MCF 10A (cell line): ENCODE measurements at regions not wholly inside any gene's neighbourhood (a gene's known extent, or its start where the extent isn't known, plus 50 kb on each side); places are given as distances from the start of the nearest gene placed in this dataset.

Source experiments
- BruUV-seq: library from RNA; stranded (reverse); fragments of 400-500 nt; replicated peaks from 2 replicates; lab custom pipeline; 2021; lab: Mats Ljungman, UMichigan
- CTCF ChIA-PET: fragments of 300-600 bp; sonication (Branson Sonifier 250); formaldehyde crosslinking; extraction: SDS; loops from one replicate; lab custom pipeline; 2021; ENCODE audit warnings: antibody characterized with exemption, inconsistent platforms; lab: Yijun Ruan, JAX
- POLR2A ChIA-PET: fragments of 300-600, 350-650 bp; sonication (Branson Sonifier 250); formaldehyde crosslinking; extraction: SDS; loops from one replicate; lab custom pipeline; 2020; ENCODE audit warnings: antibody characterized with exemption, inconsistent platforms; lab: Yijun Ruan, JAX
- DNase-seq: peaks from one replicate; pipeline ENCODE4 v3.0.0-alpha.2; 2018; ENCODE audit not compliant: unreplicated experiment
- H3K27ac Mint-ChIP-seq: one replicate; pipeline ENCODE4 v1.8.0; 2022; ENCODE audit warnings: mild to moderate bottlenecking, low read depth, mixed read lengths; ENCODE audit not compliant: unreplicated experiment
- H3K27me3 Mint-ChIP-seq: one replicate; pipeline ENCODE4 v1.8.0; 2022; ENCODE audit warnings: mixed read lengths; ENCODE audit not compliant: insufficient read depth, unreplicated experiment
- H3K36me3 Mint-ChIP-seq: one replicate; pipeline ENCODE4 v1.8.0; 2022; ENCODE audit warnings: mild to moderate bottlenecking, moderate library complexity, mixed read lengths; ENCODE audit not compliant: insufficient read depth, unreplicated experiment
- H3K4me1 Mint-ChIP-seq: one replicate; pipeline ENCODE4 v1.8.0; 2022; ENCODE audit warnings: mixed read lengths; ENCODE audit not compliant: insufficient read depth, unreplicated experiment
- H3K4me3 Mint-ChIP-seq: one replicate; pipeline ENCODE4 v1.8.0; 2022; ENCODE audit warnings: mild to moderate bottlenecking, moderate library complexity, mixed read lengths; ENCODE audit not compliant: unreplicated experiment
- H3K9me3 Mint-ChIP-seq: one replicate; pipeline ENCODE4 v1.8.0; 2022; ENCODE audit warnings: mixed read lengths; ENCODE audit not compliant: unreplicated experiment
- intact Hi-C: fragments of 100-400 bp; cut with micrococcal nuclease; formaldehyde crosslinking; loops from 2 replicates; pipeline ENCODE4 v1.14.1; 2022
- TF ChIP-seq, protein P1 (sequence below): fragments of 200-600 bp; IDR thresholded peaks from one replicate; pipeline ENCODE4 v1.8.0; 2022; ENCODE audit warnings: antibody characterized with exemption, mild to moderate bottlenecking; ENCODE audit not compliant: unreplicated experiment

DNA sequence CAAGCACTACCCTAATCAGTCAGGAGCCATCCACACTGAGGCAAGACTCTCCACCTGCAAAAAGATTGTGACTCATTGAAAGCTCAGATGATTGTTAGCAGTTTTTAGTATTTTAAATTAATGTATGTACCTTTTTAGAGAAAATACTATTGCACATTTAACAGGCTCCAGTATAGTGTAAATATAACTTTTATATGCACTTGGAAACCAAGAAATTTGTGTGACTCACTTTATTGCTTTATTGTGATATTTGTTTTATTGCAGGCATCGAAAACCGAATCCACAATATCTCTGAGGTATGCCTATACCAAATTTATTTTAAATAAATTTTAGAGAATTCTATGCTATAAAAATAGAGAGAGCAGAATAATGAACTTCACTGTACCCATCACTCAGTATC lies 122.0 kb downstream of the TEX36 start:
- Mint-ChIP-seq H3K36me3 (no peaks in the 10 kb centered on the region), H3K9me3 (no peaks in the 10 kb centered on the region), H3K27ac (no peak overlapping the region), H3K27me3 (peaks cover 70% of the 10 kb centered on the region), H3K4me1 (no peaks in the 10 kb centered on the region), H3K4me3 (no peak overlapping the region)
- BruUV-seq: no TSS peak
- ChIA-PET CTCF (no interaction called here), POLR2A (no interaction called here)
- no peak for DNase-seq
- intact Hi-C loops: no loop called here
- TF ChIP-seq, protein P1, sequence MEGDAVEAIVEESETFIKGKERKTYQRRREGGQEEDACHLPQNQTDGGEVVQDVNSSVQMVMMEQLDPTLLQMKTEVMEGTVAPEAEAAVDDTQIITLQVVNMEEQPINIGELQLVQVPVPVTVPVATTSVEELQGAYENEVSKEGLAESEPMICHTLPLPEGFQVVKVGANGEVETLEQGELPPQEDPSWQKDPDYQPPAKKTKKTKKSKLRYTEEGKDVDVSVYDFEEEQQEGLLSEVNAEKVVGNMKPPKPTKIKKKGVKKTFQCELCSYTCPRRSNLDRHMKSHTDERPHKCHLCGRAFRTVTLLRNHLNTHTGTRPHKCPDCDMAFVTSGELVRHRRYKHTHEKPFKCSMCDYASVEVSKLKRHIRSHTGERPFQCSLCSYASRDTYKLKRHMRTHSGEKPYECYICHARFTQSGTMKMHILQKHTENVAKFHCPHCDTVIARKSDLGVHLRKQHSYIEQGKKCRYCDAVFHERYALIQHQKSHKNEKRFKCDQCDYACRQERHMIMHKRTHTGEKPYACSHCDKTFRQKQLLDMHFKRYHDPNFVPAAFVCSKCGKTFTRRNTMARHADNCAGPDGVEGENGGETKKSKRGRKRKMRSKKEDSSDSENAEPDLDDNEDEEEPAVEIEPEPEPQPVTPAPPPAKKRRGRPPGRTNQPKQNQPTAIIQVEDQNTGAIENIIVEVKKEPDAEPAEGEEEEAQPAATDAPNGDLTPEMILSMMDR: no peak

DNA sequence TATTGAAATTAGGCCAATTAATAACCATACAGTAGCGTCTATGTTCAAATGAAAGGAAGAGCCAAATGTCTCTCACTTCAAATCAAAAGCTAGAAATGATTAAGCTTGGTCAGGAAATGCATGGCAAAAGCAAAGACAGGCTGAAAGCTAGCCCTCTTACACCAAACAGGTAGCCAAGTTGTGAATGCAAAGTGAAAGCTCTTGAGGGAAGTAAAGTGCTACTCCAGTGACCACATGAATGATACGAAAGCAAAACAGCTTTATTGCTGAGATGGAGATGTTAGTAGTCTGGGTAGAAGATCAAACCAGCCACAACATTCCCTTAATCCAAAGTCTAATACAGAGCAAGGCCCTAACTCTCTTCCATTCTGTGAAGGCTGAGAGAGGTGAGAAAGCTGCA lies 123.8 kb downstream of the TEX36 start:
- Mint-ChIP-seq H3K4me3 (no peak overlapping the region), H3K36me3 (no peaks in the 10 kb centered on the region), H3K27me3 (peaks cover 70% of the 10 kb centered on the region), H3K27ac (no peak overlapping the region), H3K9me3 (no peaks in the 10 kb centered on the region), H3K4me1 (no peaks in the 10 kb centered on the region)
- TF ChIP-seq, protein P1: no peak
- ChIA-PET POLR2A (interaction anchor here (0.9 kb wide), 1 partner anchor 405 kb away, joined by 3 read pairs; no protein-coding TSS in a partner anchor), CTCF (interaction anchor here (1.0 kb wide), 1 partner anchor 20 kb away, joined by 3 read pairs; no protein-coding TSS in a partner anchor)
- no TSS peak for BruUV-seq
- no peak for DNase-seq
- intact Hi-C loops: no loop called here

DNA sequence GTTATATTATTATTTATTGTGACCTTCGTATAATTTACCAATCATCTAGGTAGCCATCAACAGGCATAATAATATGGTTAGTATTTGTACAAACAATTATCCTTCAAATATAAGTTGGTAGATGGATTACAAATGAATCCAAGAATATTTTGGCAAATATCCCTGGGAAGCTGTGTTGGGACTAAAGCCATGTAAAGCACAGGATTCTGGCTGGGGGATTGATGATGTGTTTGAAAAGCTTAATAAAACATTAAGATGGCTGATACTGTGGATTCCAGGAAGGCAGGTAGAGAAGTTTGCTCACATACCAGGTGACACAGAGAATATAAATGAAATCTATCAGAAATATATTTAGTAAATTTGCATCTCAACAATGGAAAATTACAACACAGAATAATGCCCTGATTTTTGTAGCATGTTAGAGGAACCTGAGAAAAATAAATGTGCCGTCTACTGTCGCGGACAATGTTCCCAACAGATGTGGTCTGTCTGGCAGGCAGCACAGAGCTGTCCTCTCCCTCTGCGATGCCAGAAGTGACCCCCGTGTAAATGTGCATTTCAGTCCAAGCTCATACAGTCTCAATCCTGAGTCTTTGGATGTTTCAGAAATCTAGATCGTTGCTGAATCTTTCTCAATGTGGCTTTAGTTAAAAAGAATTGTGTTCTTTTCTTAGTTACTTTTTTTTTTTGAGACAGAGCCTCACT lies 125.0 kb downstream of the TEX36 start:
- CTCF ChIA-PET: interaction anchor here (0.6 kb wide), 2 partner anchors 35 to 287 kb away, joined by 3 to 4 read pairs; no protein-coding TSS in a partner anchor
- BruUV-seq: no TSS peak
- H3K27me3 Mint-ChIP-seq: peaks cover 60% of the 10 kb centered on the region

DNA sequence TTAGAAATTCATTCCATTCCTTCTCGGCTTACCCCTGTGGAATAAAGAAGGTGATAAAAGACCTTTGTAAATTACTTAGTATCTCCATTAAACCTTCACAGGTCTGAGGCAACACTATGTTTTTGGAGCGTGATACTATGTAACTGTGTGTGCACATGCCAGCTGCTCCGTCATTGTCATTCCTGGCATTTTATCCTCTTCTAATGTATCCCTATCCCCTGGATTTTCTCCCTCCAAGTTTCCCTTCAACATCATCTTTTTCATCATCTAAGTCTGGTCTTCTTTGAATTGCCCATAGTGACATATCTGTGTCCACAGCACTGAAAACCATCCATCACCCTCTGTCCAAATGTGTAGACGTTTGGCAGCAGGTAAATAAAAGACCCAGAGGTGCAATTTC lies 125.7 kb downstream of the TEX36 start:
- Mint-ChIP-seq H3K9me3 (no peaks in the 10 kb centered on the region), H3K4me1 (no peaks in the 10 kb centered on the region), H3K27me3 (peaks cover 60% of the 10 kb centered on the region), H3K4me3 (no peak overlapping the region), H3K27ac (no peak overlapping the region), H3K36me3 (no peaks in the 10 kb centered on the region)
- TF ChIP-seq, protein P1: no peak
- ChIA-PET POLR2A (no interaction called here), CTCF (interaction anchor here (0.6 kb wide), 1 partner anchor 34 kb away, joined by 3 read pairs; no protein-coding TSS in a partner anchor)
- intact Hi-C loops: no loop called here
- no peak for DNase-seq
- no TSS peak for BruUV-seq

More for the DNA sequence above, 125.0 kb downstream of the TEX36 start:
- Mint-ChIP-seq H3K36me3 (no peaks in the 10 kb centered on the region), H3K4me3 (no peak overlapping the region), H3K9me3 (no peaks in the 10 kb centered on the region), H3K27ac (no peak overlapping the region), H3K4me1 (no peaks in the 10 kb centered on the region)
- POLR2A ChIA-PET: no interaction called here
- no peak for DNase-seq
- intact Hi-C loops: no loop called here
- TF ChIP-seq, protein P1: no peak
